Osteocyte (in vitro differentiated cells): ENCODE measurements at regions not wholly inside any gene's neighbourhood (a gene's known extent, or its start where the extent isn't known, plus 50 kb on each side); places are given as distances from the start of the nearest gene placed in this dataset.

Experiments
- DNase-seq: peaks from one replicate; pipeline ENCODE4 v3.0.0; 2021; ENCODE audit warnings: mixed read lengths; ENCODE audit not compliant: unreplicated experiment; ENCODE audit errors: extremely low spot score
- H3K27ac Mint-ChIP-seq: one replicate; pipeline ENCODE4 v1.8.0; 2021; ENCODE audit warnings: mild to moderate bottlenecking, mixed read lengths; ENCODE audit not compliant: unreplicated experiment
- H3K27me3 Mint-ChIP-seq: one replicate; pipeline ENCODE4 v1.8.0; 2021; ENCODE audit warnings: mixed read lengths; ENCODE audit not compliant: unreplicated experiment
- H3K36me3 Mint-ChIP-seq: one replicate; pipeline ENCODE4 v1.8.0; 2021; ENCODE audit warnings: mixed read lengths; ENCODE audit not compliant: unreplicated experiment
- H3K4me1 Mint-ChIP-seq: one replicate; pipeline ENCODE4 v1.8.0; 2021; ENCODE audit warnings: mixed read lengths; ENCODE audit not compliant: unreplicated experiment
- H3K4me3 Mint-ChIP-seq: one replicate; pipeline ENCODE4 v1.8.0; 2021; ENCODE audit warnings: mild to moderate bottlenecking, moderate library complexity, mixed read lengths; ENCODE audit not compliant: unreplicated experiment
- H3K9me3 Mint-ChIP-seq: one replicate; pipeline ENCODE4 v1.8.0; 2021; ENCODE audit warnings: mixed read lengths; ENCODE audit not compliant: unreplicated experiment
- TF ChIP-seq, protein P1 (sequence below): fragments of 200-600 bp; sonication (generic); IDR thresholded peaks from 2 replicates; pipeline ENCODE4 v1.5.0; 2021; ENCODE audit warnings: antibody characterized with exemption, mild to moderate bottlenecking, moderate library complexity

DNA sequence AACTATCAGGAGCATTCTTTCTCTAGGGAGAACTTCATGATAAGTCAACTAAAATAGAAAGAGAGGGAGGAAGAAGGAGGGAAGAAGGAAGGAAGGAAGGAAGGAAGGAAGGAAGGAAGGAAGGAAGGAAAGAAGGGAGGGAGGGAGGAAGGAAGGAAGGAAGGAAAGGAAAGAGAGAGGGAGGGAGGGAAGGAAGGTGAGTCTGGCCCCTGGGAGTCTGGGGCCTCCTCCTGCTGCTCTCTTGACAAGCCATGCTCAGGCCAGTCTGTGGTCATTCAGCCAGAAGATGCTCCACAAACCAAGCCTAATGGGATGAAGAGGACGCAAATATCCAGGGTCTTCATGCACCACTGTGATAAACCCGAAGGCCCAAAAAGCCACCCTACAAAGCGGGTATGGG, 216.4 kb upstream of the AGAP1 start:
- Mint-ChIP-seq H3K9me3 (peaks cover 11% of the 10 kb centered on the region), H3K4me3 (no peak overlapping the region), H3K27ac (no peak overlapping the region), H3K36me3 (peaks cover 7% of the 10 kb centered on the region), H3K27me3 (peaks cover 21% of the 10 kb centered on the region), H3K4me1 (no peaks in the 10 kb centered on the region)
- TF ChIP-seq, protein P1, sequence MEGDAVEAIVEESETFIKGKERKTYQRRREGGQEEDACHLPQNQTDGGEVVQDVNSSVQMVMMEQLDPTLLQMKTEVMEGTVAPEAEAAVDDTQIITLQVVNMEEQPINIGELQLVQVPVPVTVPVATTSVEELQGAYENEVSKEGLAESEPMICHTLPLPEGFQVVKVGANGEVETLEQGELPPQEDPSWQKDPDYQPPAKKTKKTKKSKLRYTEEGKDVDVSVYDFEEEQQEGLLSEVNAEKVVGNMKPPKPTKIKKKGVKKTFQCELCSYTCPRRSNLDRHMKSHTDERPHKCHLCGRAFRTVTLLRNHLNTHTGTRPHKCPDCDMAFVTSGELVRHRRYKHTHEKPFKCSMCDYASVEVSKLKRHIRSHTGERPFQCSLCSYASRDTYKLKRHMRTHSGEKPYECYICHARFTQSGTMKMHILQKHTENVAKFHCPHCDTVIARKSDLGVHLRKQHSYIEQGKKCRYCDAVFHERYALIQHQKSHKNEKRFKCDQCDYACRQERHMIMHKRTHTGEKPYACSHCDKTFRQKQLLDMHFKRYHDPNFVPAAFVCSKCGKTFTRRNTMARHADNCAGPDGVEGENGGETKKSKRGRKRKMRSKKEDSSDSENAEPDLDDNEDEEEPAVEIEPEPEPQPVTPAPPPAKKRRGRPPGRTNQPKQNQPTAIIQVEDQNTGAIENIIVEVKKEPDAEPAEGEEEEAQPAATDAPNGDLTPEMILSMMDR, result no peak
- no peak for DNase-seq

DNA sequence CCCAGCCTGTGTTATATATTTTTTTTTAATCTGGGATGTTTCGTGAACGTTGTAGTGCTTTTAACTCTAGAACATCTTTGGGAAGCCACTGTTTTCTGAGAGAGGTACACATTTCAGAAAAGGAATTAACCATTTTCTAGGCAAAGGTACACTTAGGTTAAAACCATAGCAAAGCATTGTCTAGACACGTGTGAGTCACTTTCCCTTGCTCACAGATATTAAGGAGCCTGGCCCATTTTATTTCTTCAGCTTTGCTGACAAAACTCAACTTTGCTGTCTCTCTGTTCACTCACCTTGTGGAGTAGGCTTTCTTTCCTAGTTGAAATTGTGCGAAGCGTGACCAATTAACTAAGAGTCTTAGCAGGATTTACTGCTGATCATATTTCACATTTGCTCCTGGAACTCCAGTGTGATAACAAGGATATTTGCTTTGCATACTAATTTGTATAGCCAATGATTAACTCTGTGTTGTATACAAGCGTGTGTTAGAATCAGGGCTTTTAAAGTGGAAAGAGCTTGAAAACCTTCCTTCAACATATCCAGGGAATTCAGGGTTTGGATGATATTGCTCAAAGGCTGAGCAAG, 215.0 kb upstream of the AGAP1 start:
- DNase-seq, result no peak
- peaks cover 7% of the 10 kb centered on the region for H3K36me3 Mint-ChIP-seq
- no peak overlapping the region for H3K4me3 Mint-ChIP-seq
- H3K9me3 Mint-ChIP-seq, result peaks cover 11% of the 10 kb centered on the region
- H3K27me3 Mint-ChIP-seq, result peaks cover 21% of the 10 kb centered on the region
- TF ChIP-seq, protein P1, result no peak
- H3K4me1 Mint-ChIP-seq, result no peaks in the 10 kb centered on the region
- H3K27ac Mint-ChIP-seq, result no peak overlapping the region

DNA sequence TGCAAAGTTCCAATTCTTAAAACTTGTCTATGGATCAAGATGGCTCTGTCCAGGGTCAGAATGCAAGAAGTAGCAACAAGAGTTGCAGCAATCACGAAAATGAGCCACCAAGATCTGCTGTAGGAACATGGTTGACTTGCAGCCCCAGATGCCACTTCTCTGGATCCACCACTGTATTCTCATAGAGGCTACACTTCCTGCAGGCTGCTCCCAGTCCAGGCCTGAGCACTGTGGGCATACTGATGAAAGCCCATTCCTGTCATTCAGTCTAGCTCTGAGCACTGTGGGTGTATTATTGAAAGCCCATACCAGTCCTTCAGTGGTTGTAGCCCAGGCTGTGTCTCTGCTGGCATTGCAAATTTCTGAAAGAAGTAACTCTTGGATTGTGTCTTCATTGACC, 213.9 kb upstream of the AGAP1 start:
- no peaks in the 10 kb centered on the region for H3K4me1 Mint-ChIP-seq
- H3K9me3 Mint-ChIP-seq, result peaks cover 3% of the 10 kb centered on the region
- H3K4me3 Mint-ChIP-seq, result no peak overlapping the region
- TF ChIP-seq, protein P1, result no peak
- DNase-seq, result no peak
- no peak overlapping the region for H3K27ac Mint-ChIP-seq
- peaks cover 21% of the 10 kb centered on the region for H3K27me3 Mint-ChIP-seq
- H3K36me3 Mint-ChIP-seq, result peaks cover 1% of the 10 kb centered on the region

DNA sequence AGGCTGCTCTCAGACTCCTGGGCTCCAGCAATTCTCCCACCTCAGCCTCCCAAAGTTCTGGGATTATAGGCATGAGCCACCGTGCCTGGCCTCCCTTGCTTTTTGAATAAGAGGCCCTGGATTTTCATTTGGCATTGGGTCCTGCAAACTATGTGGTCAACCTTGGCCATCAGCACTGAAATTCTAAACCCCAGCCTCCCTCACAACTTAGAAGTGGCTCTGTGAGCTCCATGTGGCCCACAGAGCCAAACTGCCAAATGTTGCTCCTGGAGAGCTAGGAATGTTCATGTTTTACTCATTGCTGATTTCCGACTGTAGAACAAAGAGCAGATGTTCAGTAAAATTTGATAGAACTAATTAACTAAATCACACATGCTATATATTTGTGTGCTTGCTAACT, 210.6 kb upstream of the AGAP1 start:
- Mint-ChIP-seq H3K36me3 (no peaks in the 10 kb centered on the region), H3K27me3 (peaks cover 29% of the 10 kb centered on the region), H3K27ac (no peak overlapping the region), H3K4me1 (no peaks in the 10 kb centered on the region), H3K4me3 (no peak overlapping the region), H3K9me3 (no peaks in the 10 kb centered on the region)
- no peak for DNase-seq
- TF ChIP-seq, protein P1, result no peak

DNA sequence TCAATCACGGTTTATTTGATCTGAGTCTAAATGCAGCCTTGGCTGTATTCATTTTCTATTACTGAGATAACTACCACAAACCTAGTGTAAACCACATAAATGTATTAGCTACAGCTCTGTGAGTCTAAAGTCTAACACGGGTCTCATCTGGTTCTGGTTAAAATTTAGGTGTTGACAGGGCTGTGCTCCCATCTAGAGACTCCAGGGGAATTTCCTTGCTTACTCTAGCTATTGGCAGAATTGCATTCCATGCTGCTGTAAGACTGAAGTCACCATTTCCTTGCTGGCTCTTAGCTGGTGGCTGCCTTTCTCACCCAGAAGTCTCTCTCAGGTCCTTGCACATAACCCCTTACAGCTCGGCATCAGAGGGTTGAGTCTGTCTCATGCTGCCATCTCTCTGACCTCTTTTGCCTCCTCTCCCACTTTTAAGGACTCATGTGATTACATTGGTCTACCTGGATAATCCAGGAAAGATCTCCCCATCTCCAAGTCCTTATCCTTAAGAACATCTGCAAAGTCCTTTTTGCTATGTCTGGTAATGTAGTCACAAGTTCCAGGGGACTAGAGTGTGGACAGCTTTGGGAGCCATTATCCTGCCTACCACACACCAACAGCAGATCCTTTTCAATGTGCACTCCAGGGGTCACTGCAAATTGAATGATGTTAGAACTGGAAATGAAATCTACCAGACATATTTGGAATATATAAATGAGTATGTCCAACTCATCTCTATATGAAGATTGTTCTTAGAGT, 207.0 kb upstream of the AGAP1 start:
- Mint-ChIP-seq H3K4me1 (no peaks in the 10 kb centered on the region), H3K36me3 (no peaks in the 10 kb centered on the region), H3K27ac (no peak overlapping the region), H3K4me3 (no peak overlapping the region), H3K9me3 (no peaks in the 10 kb centered on the region), H3K27me3 (peaks cover 38% of the 10 kb centered on the region)
- TF ChIP-seq, protein P1, result no peak
- DNase-seq, result no peak
